Activated CD8-positive, alpha-beta memory T cell treated with anti-CD3 and anti-CD28 coated beads, Interleukin-2, amount 10 ng/mL, durations not matched to agents 7 days and 5 days (primary cell): ENCODE measurements at regions not wholly inside any gene's neighbourhood (a gene's known extent, or its start where the extent isn't known, plus 50 kb on each side); places are given as distances from the start of the nearest gene placed in this dataset.

Source experiments
- ATAC-seq: fragments of 150-1000 bp; cut with Tn5 transposase; one replicate; pipeline ENCODE4 v1.10.0; 2021; ENCODE audit warnings: moderate library complexity
- CTCF ChIA-PET: fragments of 350-600 bp; sonication (Branson Sonifier 250); formaldehyde crosslinking; loops from one replicate; lab custom pipeline; 2021; ENCODE audit warnings: antibody characterized with exemption; lab: Charles Lee
- DNase-seq: peaks from one replicate; pipeline ENCODE4 v3.0.0-alpha.2; 2020
- H3K27ac Mint-ChIP-seq: one replicate; pipeline ENCODE4 v1.8.0; 2021; ENCODE audit warnings: mild to moderate bottlenecking, mixed read lengths
- H3K27me3 Mint-ChIP-seq: one replicate; pipeline ENCODE4 v1.8.0; 2021; ENCODE audit warnings: mixed read lengths
- H3K36me3 Mint-ChIP-seq: one replicate; pipeline ENCODE4 v1.8.0; 2021; ENCODE audit warnings: mild to moderate bottlenecking, mixed read lengths
- H3K4me1 Mint-ChIP-seq: one replicate; pipeline ENCODE4 v1.8.0; 2021; ENCODE audit warnings: mixed read lengths
- H3K4me3 Mint-ChIP-seq: one replicate; pipeline ENCODE4 v1.8.0; 2021; ENCODE audit warnings: mild to moderate bottlenecking, moderate library complexity, mixed read lengths
- H3K9me3 Mint-ChIP-seq: one replicate; pipeline ENCODE4 v1.8.0; 2022; ENCODE audit warnings: low read depth, mixed read lengths

- no peak overlapping the region for H3K4me3 Mint-ChIP-seq
- CTCF ChIA-PET, result no interaction called here
- H3K36me3 Mint-ChIP-seq, result no peaks in the 10 kb centered on the region
Measured at GRCh38 chr19:32166238-32166637, 179.2 kb upstream of the ZNF507 start.

GRCh38 chr19:32168111-32168510 is 177.3 kb upstream of the ZNF507 start:
- Mint-ChIP-seq H3K27ac (no peak overlapping the region), H3K27me3 (no peaks in the 10 kb centered on the region), H3K4me3 (no peak overlapping the region), H3K36me3 (no peaks in the 10 kb centered on the region), H3K4me1 (no peaks in the 10 kb centered on the region), H3K9me3 (no peaks in the 10 kb centered on the region)
- ATAC-seq, result no peak
- CTCF ChIA-PET, result no interaction called here
- no peak for DNase-seq

More at GRCh38 chr19:32166238-32166637, 179.2 kb upstream of the ZNF507 start:
- Mint-ChIP-seq H3K4me1 (no peaks in the 10 kb centered on the region), H3K9me3 (no peaks in the 10 kb centered on the region), H3K27me3 (no peaks in the 10 kb centered on the region), H3K27ac (no peak overlapping the region)
- no peak for ATAC-seq
- DNase-seq, result no peak

- no peak overlapping the region for H3K27ac Mint-ChIP-seq
- no peaks in the 10 kb centered on the region for H3K36me3 Mint-ChIP-seq
- no peak overlapping the region for H3K4me3 Mint-ChIP-seq
- no peaks in the 10 kb centered on the region for H3K9me3 Mint-ChIP-seq
- no peak for ATAC-seq
- CTCF ChIA-PET, result no interaction called here
- no peaks in the 10 kb centered on the region for H3K27me3 Mint-ChIP-seq
- H3K4me1 Mint-ChIP-seq, result no peaks in the 10 kb centered on the region
- no peak for DNase-seq
Measured at GRCh38 chr19:32168606-32169005, 176.8 kb upstream of the ZNF507 start.

- ATAC-seq, result no peak
- Mint-ChIP-seq H3K27ac (no peak overlapping the region), H3K4me1 (no peaks in the 10 kb centered on the region), H3K36me3 (no peaks in the 10 kb centered on the region), H3K4me3 (no peak overlapping the region), H3K27me3 (no peaks in the 10 kb centered on the region), H3K9me3 (no peaks in the 10 kb centered on the region)
- no peak for DNase-seq
- CTCF ChIA-PET, result no interaction called here
Measured at GRCh38 chr19:32171719-32172151, 173.7 kb upstream of the ZNF507 start.

GRCh38 chr19:32172566-32173160 is 172.7 kb upstream of the ZNF507 start:
- H3K27me3 Mint-ChIP-seq, result no peaks in the 10 kb centered on the region
- no peak overlapping the region for H3K27ac Mint-ChIP-seq
- ATAC-seq, result no peak
- no peak for DNase-seq
- no peak overlapping the region for H3K4me3 Mint-ChIP-seq
- H3K4me1 Mint-ChIP-seq, result no peaks in the 10 kb centered on the region
- CTCF ChIA-PET, result no interaction called here
- no peaks in the 10 kb centered on the region for H3K9me3 Mint-ChIP-seq
- H3K36me3 Mint-ChIP-seq, result no peaks in the 10 kb centered on the region

GRCh38 chr19:32173836-32174235 is 171.6 kb upstream of the ZNF507 start:
- no peaks in the 10 kb centered on the region for H3K27me3 Mint-ChIP-seq
- DNase-seq, result no peak
- ATAC-seq, result no peak
- H3K9me3 Mint-ChIP-seq, result no peaks in the 10 kb centered on the region
- H3K4me3 Mint-ChIP-seq, result no peak overlapping the region
- CTCF ChIA-PET, result interaction anchor here (1.1 kb wide), 1 partner anchor 50 kb away, joined by 3 read pairs; no protein-coding TSS in a partner anchor
- H3K36me3 Mint-ChIP-seq, result no peaks in the 10 kb centered on the region
- H3K4me1 Mint-ChIP-seq, result no peaks in the 10 kb centered on the region
- no peak overlapping the region for H3K27ac Mint-ChIP-seq

- no peaks in the 10 kb centered on the region for H3K27me3 Mint-ChIP-seq
- H3K4me3 Mint-ChIP-seq, result no peak overlapping the region
Measured at GRCh38 chr19:32174386-32175113, 170.9 kb upstream of the ZNF507 start.

GRCh38 chr19:32176591-32176990 is 168.8 kb upstream of the ZNF507 start:
- no peaks in the 10 kb centered on the region for H3K27me3 Mint-ChIP-seq
- H3K4me3 Mint-ChIP-seq, result no peak overlapping the region
- no peaks in the 10 kb centered on the region for H3K36me3 Mint-ChIP-seq
- DNase-seq (no peak), ATAC-seq (no peak)
- CTCF ChIA-PET, result no interaction called here
- H3K9me3 Mint-ChIP-seq, result no peaks in the 10 kb centered on the region
- H3K27ac Mint-ChIP-seq, result no peak overlapping the region
- no peaks in the 10 kb centered on the region for H3K4me1 Mint-ChIP-seq

More at GRCh38 chr19:32174386-32175113, 170.9 kb upstream of the ZNF507 start:
- Mint-ChIP-seq H3K4me1 (no peaks in the 10 kb centered on the region), H3K9me3 (no peaks in the 10 kb centered on the region), H3K27ac (no peak overlapping the region), H3K36me3 (no peaks in the 10 kb centered on the region)
- CTCF ChIA-PET, result interaction anchor here (1.1 kb wide), 1 partner anchor 50 kb away, joined by 3 read pairs; no protein-coding TSS in a partner anchor
- DNase-seq (no peak), ATAC-seq (no peak)

- Mint-ChIP-seq H3K36me3 (no peaks in the 10 kb centered on the region), H3K27me3 (no peaks in the 10 kb centered on the region), H3K9me3 (no peaks in the 10 kb centered on the region), H3K4me3 (no peak overlapping the region), H3K4me1 (no peaks in the 10 kb centered on the region), H3K27ac (no peak overlapping the region)
- ATAC-seq, result no peak
- CTCF ChIA-PET, result no interaction called here
- DNase-seq, result no peak
Measured at GRCh38 chr19:32177686-32178085, 167.7 kb upstream of the ZNF507 start.

GRCh38 chr19:32178401-32178800 is 167.0 kb upstream of the ZNF507 start:
- ATAC-seq (no peak), DNase-seq (no peak)
- H3K27me3 Mint-ChIP-seq, result no peaks in the 10 kb centered on the region
- no peaks in the 10 kb centered on the region for H3K9me3 Mint-ChIP-seq
- H3K4me3 Mint-ChIP-seq, result no peak overlapping the region
- H3K27ac Mint-ChIP-seq, result no peak overlapping the region
- H3K36me3 Mint-ChIP-seq, result no peaks in the 10 kb centered on the region
- CTCF ChIA-PET, result no interaction called here
- no peaks in the 10 kb centered on the region for H3K4me1 Mint-ChIP-seq

- no peaks in the 10 kb centered on the region for H3K4me1 Mint-ChIP-seq
- H3K4me3 Mint-ChIP-seq, result no peak overlapping the region
Measured at GRCh38 chr19:32178956-32179355, 166.5 kb upstream of the ZNF507 start.

GRCh38 chr19:32181216-32181920 is 164.0 kb upstream of the ZNF507 start:
- no peak overlapping the region for H3K27ac Mint-ChIP-seq
- no peaks in the 10 kb centered on the region for H3K27me3 Mint-ChIP-seq
- ATAC-seq, result no peak
- no peaks in the 10 kb centered on the region for H3K36me3 Mint-ChIP-seq
- no peaks in the 10 kb centered on the region for H3K9me3 Mint-ChIP-seq
- CTCF ChIA-PET, result no interaction called here
- H3K4me3 Mint-ChIP-seq, result no peak overlapping the region
- DNase-seq, result no peak
- no peaks in the 10 kb centered on the region for H3K4me1 Mint-ChIP-seq

More at GRCh38 chr19:32178956-32179355, 166.5 kb upstream of the ZNF507 start:
- Mint-ChIP-seq H3K9me3 (no peaks in the 10 kb centered on the region), H3K27me3 (no peaks in the 10 kb centered on the region), H3K27ac (no peak overlapping the region), H3K36me3 (no peaks in the 10 kb centered on the region)
- ATAC-seq (no peak), DNase-seq (no peak)
- CTCF ChIA-PET, result no interaction called here

- Mint-ChIP-seq H3K36me3 (no peaks in the 10 kb centered on the region), H3K9me3 (peaks cover 3% of the 10 kb centered on the region), H3K4me1 (no peaks in the 10 kb centered on the region), H3K4me3 (no peak overlapping the region), H3K27ac (no peak overlapping the region), H3K27me3 (no peaks in the 10 kb centered on the region)
- DNase-seq (no peak), ATAC-seq (no peak)
- CTCF ChIA-PET, result no interaction called here
Measured at GRCh38 chr19:32186542-32187330, 158.7 kb upstream of the ZNF507 start.
